ENCODE measurements at regions not wholly inside any gene's neighbourhood (a gene's known extent, or its start where the extent isn't known, plus 50 kb on each side); places are given as distances from the start of the nearest gene placed in this dataset.

GRCh38 chr5:8521991-8522390, 653.0 kb downstream of the MTRR start:
- Histone ChIP-seq H3K9ac (ENCODE audit: low read length) (no peak overlapping the region), H3K9me3 (ENCODE audit: control insufficient read depth, low read length) (no peaks in the 10 kb centered on the region), H3K4me3 (ENCODE audit: low read length) (no peak overlapping the region), H3K27me3 (replicated peaks; ENCODE audit: control insufficient read depth, insufficient read depth, low read length) (no peaks in the 10 kb centered on the region), H3K4me1 (ENCODE audit: control insufficient read depth, insufficient read depth, low read length) (no peaks in the 10 kb centered on the region), H3K36me3 (ENCODE audit: control insufficient read depth, insufficient read depth, low read length, severe bottlenecking) (no peaks in the 10 kb centered on the region)
- DNase-seq (ENCODE audit: low read depth), result no peak

DNA sequence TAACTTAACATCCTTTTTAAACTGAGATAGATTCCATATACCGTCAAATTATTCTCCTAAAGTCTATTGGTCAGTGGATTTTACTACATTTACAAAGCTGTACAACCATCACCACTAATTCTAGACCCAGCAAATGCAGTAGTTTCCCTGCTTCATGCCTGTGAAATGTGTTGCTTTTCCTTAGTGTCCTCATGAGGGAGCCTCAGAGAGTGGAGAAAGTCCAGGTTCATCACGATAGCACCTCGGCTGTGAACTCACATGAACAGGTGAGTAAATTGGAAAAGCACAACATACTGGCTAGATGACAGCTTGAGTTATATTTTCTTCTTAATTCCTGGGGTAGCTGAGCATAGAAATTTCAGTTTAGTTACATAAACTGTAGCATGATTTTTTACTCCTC, 653.7 kb downstream of the MTRR start:
- Histone ChIP-seq H3K36me3 (ENCODE audit: control insufficient read depth, insufficient read depth, low read length, severe bottlenecking) (no peaks in the 10 kb centered on the region), H3K4me3 (ENCODE audit: low read length) (no peak overlapping the region), H3K27me3 (replicated peaks; ENCODE audit: control insufficient read depth, insufficient read depth, low read length) (no peaks in the 10 kb centered on the region), H3K9me3 (ENCODE audit: control insufficient read depth, low read length) (no peaks in the 10 kb centered on the region), H3K9ac (ENCODE audit: low read length) (no peak overlapping the region), H3K4me1 (ENCODE audit: control insufficient read depth, insufficient read depth, low read length) (no peaks in the 10 kb centered on the region)
- DNase-seq (ENCODE audit: low read depth), result no peak

DNA sequence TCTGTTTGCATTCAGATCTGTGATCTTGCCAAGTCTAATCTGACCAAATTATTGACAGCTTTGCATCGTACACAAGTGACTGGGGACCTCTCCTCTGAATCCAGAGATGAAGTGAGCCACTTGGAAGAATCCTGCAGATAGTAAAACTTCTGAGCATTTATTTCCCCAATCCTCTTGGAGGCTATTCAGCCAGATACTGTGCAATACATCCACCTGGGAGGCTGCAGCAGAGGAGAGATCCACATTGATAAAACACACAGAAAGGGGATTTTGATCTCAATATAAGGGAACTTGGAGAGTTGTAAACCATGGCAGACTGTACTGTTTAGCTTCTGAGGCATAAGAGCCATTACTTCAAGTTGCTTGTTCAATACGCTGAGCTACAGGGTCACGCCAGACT, 654.6 kb downstream of the MTRR start:
- H3K4me3 ChIP-seq (ENCODE audit: low read length), result no peak overlapping the region
- no peak for DNase-seq (ENCODE audit: low read depth)

GRCh38 chr5:8525819-8526218, 656.9 kb downstream of the MTRR start:
- no peaks in the 10 kb centered on the region for H3K4me1 ChIP-seq (ENCODE audit: control insufficient read depth, insufficient read depth, low read length)
- DNase-seq (ENCODE audit: low read depth), result no peak
- H3K27me3 ChIP-seq (replicated peaks; ENCODE audit: control insufficient read depth, insufficient read depth, low read length), result no peaks in the 10 kb centered on the region
- no peak overlapping the region for H3K9ac ChIP-seq (ENCODE audit: low read length)
- H3K9me3 ChIP-seq (ENCODE audit: control insufficient read depth, low read length), result no peaks in the 10 kb centered on the region
- H3K36me3 ChIP-seq (ENCODE audit: control insufficient read depth, insufficient read depth, low read length, severe bottlenecking), result no peaks in the 10 kb centered on the region
- H3K4me3 ChIP-seq (ENCODE audit: low read length), result no peak overlapping the region

More for the DNA sequence above, 654.6 kb downstream of the MTRR start:
- Histone ChIP-seq H3K9me3 (ENCODE audit: control insufficient read depth, low read length) (no peaks in the 10 kb centered on the region), H3K4me1 (ENCODE audit: control insufficient read depth, insufficient read depth, low read length) (no peaks in the 10 kb centered on the region), H3K27me3 (replicated peaks; ENCODE audit: control insufficient read depth, insufficient read depth, low read length) (no peaks in the 10 kb centered on the region), H3K36me3 (ENCODE audit: control insufficient read depth, insufficient read depth, low read length, severe bottlenecking) (no peaks in the 10 kb centered on the region), H3K9ac (ENCODE audit: low read length) (no peak overlapping the region)

- Histone ChIP-seq H3K4me1 (ENCODE audit: control insufficient read depth, insufficient read depth, low read length) (no peaks in the 10 kb centered on the region), H3K27me3 (replicated peaks; ENCODE audit: control insufficient read depth, insufficient read depth, low read length) (no peaks in the 10 kb centered on the region), H3K4me3 (ENCODE audit: low read length) (no peak overlapping the region), H3K9ac (ENCODE audit: low read length) (no peak overlapping the region), H3K36me3 (ENCODE audit: control insufficient read depth, insufficient read depth, low read length, severe bottlenecking) (no peaks in the 10 kb centered on the region), H3K9me3 (ENCODE audit: control insufficient read depth, low read length) (no peaks in the 10 kb centered on the region)
- DNase-seq (ENCODE audit: low read depth), result no peak
These were observed 659.2 kb downstream of the MTRR start for GRCh38 chr5:8528106-8528505.

- H3K4me3 ChIP-seq (ENCODE audit: low read length), result no peak overlapping the region
- no peaks in the 10 kb centered on the region for H3K36me3 ChIP-seq (ENCODE audit: control insufficient read depth, insufficient read depth, low read length, severe bottlenecking)
- H3K9me3 ChIP-seq (ENCODE audit: control insufficient read depth, low read length), result no peaks in the 10 kb centered on the region
- H3K9ac ChIP-seq (ENCODE audit: low read length), result no peak overlapping the region
- no peaks in the 10 kb centered on the region for H3K27me3 ChIP-seq (replicated peaks; ENCODE audit: control insufficient read depth, insufficient read depth, low read length)
- DNase-seq (ENCODE audit: low read depth), result no peak
- no peaks in the 10 kb centered on the region for H3K4me1 ChIP-seq (ENCODE audit: control insufficient read depth, insufficient read depth, low read length)
These were observed 669.9 kb downstream of the MTRR start for GRCh38 chr5:8538821-8539220.

DNA sequence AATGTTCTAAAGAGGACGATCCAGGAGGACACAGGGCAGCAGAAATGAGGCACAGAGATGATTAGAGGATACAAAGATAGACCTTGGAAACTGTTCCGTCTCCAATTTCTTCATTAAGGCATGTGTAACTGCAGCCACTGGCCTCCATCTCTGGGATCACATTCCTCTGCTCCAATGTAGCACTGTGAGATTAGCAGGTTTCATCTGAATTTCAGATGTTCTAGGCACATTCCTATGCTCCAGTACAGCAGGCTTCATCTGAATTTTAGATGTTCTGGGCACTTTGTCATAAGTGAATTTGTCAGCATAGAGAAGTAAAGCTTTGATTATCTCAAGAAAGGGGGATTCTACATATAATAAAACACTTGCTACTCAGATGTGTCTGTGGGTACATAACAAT, 671.4 kb downstream of the MTRR start:
- H3K27me3 ChIP-seq (replicated peaks; ENCODE audit: control insufficient read depth, insufficient read depth, low read length), result no peaks in the 10 kb centered on the region
- no peak for DNase-seq (ENCODE audit: low read depth)
- no peak overlapping the region for H3K4me3 ChIP-seq (ENCODE audit: low read length)
- no peaks in the 10 kb centered on the region for H3K36me3 ChIP-seq (ENCODE audit: control insufficient read depth, insufficient read depth, low read length, severe bottlenecking)
- no peak overlapping the region for H3K9ac ChIP-seq (ENCODE audit: low read length)
- no peaks in the 10 kb centered on the region for H3K4me1 ChIP-seq (ENCODE audit: control insufficient read depth, insufficient read depth, low read length)
- H3K9me3 ChIP-seq (ENCODE audit: control insufficient read depth, low read length), result no peaks in the 10 kb centered on the region

DNA sequence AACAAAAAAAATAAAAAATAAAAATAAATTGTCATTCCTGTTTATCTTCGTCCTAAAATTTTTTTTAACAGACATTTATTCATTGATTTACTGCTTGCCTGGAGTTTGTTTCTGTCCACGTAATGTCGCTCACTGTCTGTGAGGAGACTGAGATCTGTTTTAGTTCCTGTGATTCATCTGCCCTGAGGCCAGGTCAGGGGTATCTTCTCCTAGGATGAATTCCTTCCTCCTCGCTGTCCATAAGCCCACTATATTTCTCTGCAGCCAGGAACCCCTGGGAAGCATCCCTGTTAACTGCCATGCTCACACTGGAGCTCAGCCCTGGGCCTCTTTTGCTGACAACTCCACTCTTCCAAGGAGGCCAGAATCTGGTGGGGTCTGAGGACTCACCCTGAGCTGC, 682.0 kb downstream of the MTRR start:
- Histone ChIP-seq H3K4me1 (ENCODE audit: control insufficient read depth, insufficient read depth, low read length) (no peaks in the 10 kb centered on the region), H3K27me3 (replicated peaks; ENCODE audit: control insufficient read depth, insufficient read depth, low read length) (no peaks in the 10 kb centered on the region), H3K9ac (ENCODE audit: low read length) (no peak overlapping the region), H3K36me3 (ENCODE audit: control insufficient read depth, insufficient read depth, low read length, severe bottlenecking) (no peaks in the 10 kb centered on the region), H3K4me3 (ENCODE audit: low read length) (no peak overlapping the region), H3K9me3 (ENCODE audit: control insufficient read depth, low read length) (peaks cover 18% of the 10 kb centered on the region)
- no peak for DNase-seq (ENCODE audit: low read depth)

DNA sequence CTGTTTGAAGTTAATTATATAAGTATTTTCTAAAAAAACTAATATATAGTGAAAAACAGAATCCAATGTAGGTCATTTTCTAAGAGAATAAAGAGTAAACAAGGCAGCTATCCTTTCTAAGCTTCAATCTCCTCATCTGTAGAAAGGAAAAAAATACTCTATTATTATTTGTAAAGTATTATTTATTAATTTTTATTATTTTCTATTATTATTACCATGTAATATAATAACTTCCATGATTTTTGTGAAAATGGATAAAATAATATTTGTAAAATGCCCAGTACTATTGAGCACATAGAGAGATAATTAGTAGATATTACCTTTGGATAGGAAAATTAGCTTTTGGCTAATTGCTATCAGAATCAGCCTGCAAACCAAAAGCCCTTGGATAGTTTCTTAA, 684.4 kb downstream of the MTRR start:
- H3K9me3 ChIP-seq (ENCODE audit: control insufficient read depth, low read length), result peaks cover 18% of the 10 kb centered on the region
- no peaks in the 10 kb centered on the region for H3K4me1 ChIP-seq (ENCODE audit: control insufficient read depth, insufficient read depth, low read length)
- H3K27me3 ChIP-seq (replicated peaks; ENCODE audit: control insufficient read depth, insufficient read depth, low read length), result no peaks in the 10 kb centered on the region
- H3K9ac ChIP-seq (ENCODE audit: low read length), result no peak overlapping the region
- no peak for DNase-seq (ENCODE audit: low read depth)
- H3K4me3 ChIP-seq (ENCODE audit: low read length), result no peak overlapping the region
- no peaks in the 10 kb centered on the region for H3K36me3 ChIP-seq (ENCODE audit: control insufficient read depth, insufficient read depth, low read length, severe bottlenecking)

DNA sequence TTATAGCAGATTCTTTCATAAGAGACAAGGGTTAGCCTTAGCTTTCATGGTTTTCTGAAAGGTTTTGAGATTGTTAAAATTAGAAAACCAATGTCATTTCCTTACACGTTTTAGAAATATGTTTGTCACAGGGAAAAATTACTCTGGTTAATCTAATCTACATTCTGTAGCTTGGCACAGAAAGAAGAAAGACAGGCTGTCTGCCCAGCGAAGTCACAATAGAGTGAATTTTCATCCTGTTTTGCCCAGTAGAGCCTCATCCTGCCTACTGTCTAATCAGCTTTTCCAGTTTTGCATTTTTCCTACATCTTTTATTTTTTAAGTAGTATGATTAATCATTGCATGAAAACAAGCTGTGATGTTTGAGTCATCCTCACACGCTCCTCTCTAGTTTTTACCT, 688.8 kb downstream of the MTRR start:
- Histone ChIP-seq H3K4me1 (ENCODE audit: control insufficient read depth, insufficient read depth, low read length) (no peaks in the 10 kb centered on the region), H3K36me3 (ENCODE audit: control insufficient read depth, insufficient read depth, low read length, severe bottlenecking) (no peaks in the 10 kb centered on the region), H3K9me3 (ENCODE audit: control insufficient read depth, low read length) (peaks cover 18% of the 10 kb centered on the region), H3K9ac (ENCODE audit: low read length) (no peak overlapping the region), H3K27me3 (replicated peaks; ENCODE audit: control insufficient read depth, insufficient read depth, low read length) (no peaks in the 10 kb centered on the region), H3K4me3 (ENCODE audit: low read length) (no peak overlapping the region)
- DNase-seq (ENCODE audit: low read depth), result no peak

DNA sequence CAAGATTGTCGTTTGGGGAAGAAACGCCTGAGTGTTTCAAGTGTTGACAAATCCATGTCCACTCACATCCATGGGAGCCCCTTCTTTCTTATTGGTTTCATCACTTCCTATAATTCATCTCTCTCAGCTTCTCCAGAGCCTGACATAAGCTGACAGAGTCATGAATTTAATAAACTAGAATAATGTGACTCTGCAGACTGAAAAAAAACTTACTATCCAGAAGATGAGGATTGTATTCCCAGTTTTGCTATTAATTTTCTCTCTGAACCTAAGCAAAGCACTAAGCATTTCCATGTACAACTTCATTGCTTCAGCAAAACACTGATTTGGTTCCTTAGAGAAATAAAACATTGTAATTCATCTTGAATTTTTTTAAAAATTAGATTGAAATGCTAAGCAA, 691.8 kb downstream of the MTRR start:
- no peaks in the 10 kb centered on the region for H3K27me3 ChIP-seq (replicated peaks; ENCODE audit: control insufficient read depth, insufficient read depth, low read length)
- DNase-seq (ENCODE audit: low read depth), result no peak
- no peak overlapping the region for H3K4me3 ChIP-seq (ENCODE audit: low read length)
- peaks cover 2% of the 10 kb centered on the region for H3K9me3 ChIP-seq (ENCODE audit: control insufficient read depth, low read length)
- no peak overlapping the region for H3K9ac ChIP-seq (ENCODE audit: low read length)
- no peaks in the 10 kb centered on the region for H3K4me1 ChIP-seq (ENCODE audit: control insufficient read depth, insufficient read depth, low read length)
- H3K36me3 ChIP-seq (ENCODE audit: control insufficient read depth, insufficient read depth, low read length, severe bottlenecking), result no peaks in the 10 kb centered on the region

- Histone ChIP-seq H3K9ac (ENCODE audit: low read length) (no peak overlapping the region), H3K27me3 (replicated peaks; ENCODE audit: control insufficient read depth, insufficient read depth, low read length) (no peaks in the 10 kb centered on the region), H3K4me3 (ENCODE audit: low read length) (no peak overlapping the region), H3K36me3 (ENCODE audit: control insufficient read depth, insufficient read depth, low read length, severe bottlenecking) (no peaks in the 10 kb centered on the region), H3K4me1 (ENCODE audit: control insufficient read depth, insufficient read depth, low read length) (no peaks in the 10 kb centered on the region), H3K9me3 (ENCODE audit: control insufficient read depth, low read length) (no peaks in the 10 kb centered on the region)
- no peak for DNase-seq (ENCODE audit: low read depth)
These were observed 692.4 kb downstream of the MTRR start for GRCh38 chr5:8561224-8561840.
